ENCODE measurements at regions not wholly inside any gene's neighbourhood (a gene's known extent, or its start where the extent isn't known, plus 50 kb on each side); places are given as distances from the start of the nearest gene placed in this dataset.

DNA sequence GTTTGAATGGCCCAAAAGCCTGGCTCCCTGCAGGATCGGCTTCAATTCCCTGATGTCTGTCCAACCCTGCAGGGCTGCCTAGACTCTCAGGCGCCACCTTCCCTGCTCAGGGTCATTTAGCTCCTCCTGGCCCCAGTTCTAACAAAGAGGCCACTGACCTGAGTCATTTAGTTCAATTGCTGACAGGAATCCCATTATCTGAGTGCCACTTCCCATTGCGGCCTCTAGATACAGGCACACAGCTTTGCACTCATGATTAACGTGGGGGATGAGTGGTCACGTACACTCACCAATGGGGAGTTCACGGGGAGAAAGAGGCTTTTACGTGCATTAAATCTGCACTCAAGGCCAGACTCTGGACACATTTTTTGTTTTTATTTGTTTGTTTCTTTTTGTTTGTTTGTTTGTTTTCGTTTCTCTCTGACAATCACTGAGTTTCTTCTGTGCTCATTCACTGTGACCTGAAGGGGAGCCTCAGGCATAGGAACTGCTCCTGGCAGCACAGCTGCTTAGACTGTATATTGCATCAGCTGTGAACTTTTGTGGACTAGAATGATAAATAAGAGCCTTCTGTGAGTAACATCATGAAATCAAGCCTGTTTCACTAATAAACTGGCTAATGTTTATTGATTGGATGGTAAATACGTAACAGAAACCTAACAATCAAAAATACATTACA is 118.9 kb upstream of the CTNNA2 start:
- no peaks in the 10 kb centered on the region for H3K79me2 ChIP-seq
- TF ChIP-seq, protein P1, sequence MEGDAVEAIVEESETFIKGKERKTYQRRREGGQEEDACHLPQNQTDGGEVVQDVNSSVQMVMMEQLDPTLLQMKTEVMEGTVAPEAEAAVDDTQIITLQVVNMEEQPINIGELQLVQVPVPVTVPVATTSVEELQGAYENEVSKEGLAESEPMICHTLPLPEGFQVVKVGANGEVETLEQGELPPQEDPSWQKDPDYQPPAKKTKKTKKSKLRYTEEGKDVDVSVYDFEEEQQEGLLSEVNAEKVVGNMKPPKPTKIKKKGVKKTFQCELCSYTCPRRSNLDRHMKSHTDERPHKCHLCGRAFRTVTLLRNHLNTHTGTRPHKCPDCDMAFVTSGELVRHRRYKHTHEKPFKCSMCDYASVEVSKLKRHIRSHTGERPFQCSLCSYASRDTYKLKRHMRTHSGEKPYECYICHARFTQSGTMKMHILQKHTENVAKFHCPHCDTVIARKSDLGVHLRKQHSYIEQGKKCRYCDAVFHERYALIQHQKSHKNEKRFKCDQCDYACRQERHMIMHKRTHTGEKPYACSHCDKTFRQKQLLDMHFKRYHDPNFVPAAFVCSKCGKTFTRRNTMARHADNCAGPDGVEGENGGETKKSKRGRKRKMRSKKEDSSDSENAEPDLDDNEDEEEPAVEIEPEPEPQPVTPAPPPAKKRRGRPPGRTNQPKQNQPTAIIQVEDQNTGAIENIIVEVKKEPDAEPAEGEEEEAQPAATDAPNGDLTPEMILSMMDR (IDR thresholded peaks at IDR 0.05): no peak
- H3K36me3 ChIP-seq (ENCODE audit: control insufficient read depth, insufficient read depth, low read length): no peaks in the 10 kb centered on the region
- no peak overlapping the region for H3K9ac ChIP-seq
- H2AFZ ChIP-seq: peak overlapping the region; percentile 23
- H3K27ac ChIP-seq: no peak overlapping the region
- H3K4me1 ChIP-seq: no peaks in the 10 kb centered on the region
- no peaks in the 10 kb centered on the region for H3K9me3 ChIP-seq (ENCODE audit: control insufficient read depth, low read length)
- no peak overlapping the region for H3K4me2 ChIP-seq (ENCODE audit: low read length)
- no peaks in the 10 kb centered on the region for H3K27me3 ChIP-seq (ENCODE audit: control insufficient read depth, insufficient read depth, low read length)
- H3K4me3 ChIP-seq (ENCODE audit: low read depth, low read length): no peak overlapping the region

DNA sequence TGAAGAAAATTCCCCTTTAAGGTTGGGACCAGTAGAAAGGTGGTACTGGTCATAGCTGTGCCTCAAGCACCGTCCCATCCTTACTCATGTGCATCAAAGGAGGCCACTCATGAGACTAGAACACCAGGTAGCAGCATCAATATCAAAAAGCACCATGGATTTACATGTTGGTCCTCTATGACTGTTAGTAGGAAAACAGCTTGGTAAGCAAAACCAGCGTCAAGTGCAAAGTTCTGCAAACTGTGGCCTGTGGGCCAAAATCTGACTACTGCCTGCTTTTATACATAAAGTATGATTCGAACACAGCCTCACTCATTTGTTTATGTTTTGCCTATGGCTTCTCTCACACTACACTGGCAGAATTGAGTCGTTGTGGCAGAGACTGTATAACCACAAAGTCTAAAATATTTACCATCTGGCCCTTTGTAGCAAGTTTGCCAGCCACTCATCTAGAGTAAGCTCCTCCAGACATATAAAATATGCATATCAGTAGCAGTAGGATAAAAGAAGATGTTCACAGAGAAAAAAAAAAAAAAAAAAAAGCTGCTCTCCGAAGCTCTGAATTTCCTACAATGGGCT is 119.7 kb upstream of the CTNNA2 start:
- Histone ChIP-seq H3K27me3 (ENCODE audit: control insufficient read depth, insufficient read depth, low read length) (no peaks in the 10 kb centered on the region), H3K27ac (no peak overlapping the region), H3K4me3 (ENCODE audit: low read depth, low read length) (no peak overlapping the region), H3K9me3 (ENCODE audit: control insufficient read depth, low read length) (no peaks in the 10 kb centered on the region), H3K79me2 (no peaks in the 10 kb centered on the region), H3K4me2 (ENCODE audit: low read length) (no peak overlapping the region), H3K4me1 (no peaks in the 10 kb centered on the region), H3K9ac (no peak overlapping the region), H2AFZ (peak overlapping the region; percentile 23), H3K36me3 (ENCODE audit: control insufficient read depth, insufficient read depth, low read length) (no peaks in the 10 kb centered on the region)
- TF ChIP-seq, protein P1 (IDR thresholded peaks at IDR 0.05): no peak

DNA sequence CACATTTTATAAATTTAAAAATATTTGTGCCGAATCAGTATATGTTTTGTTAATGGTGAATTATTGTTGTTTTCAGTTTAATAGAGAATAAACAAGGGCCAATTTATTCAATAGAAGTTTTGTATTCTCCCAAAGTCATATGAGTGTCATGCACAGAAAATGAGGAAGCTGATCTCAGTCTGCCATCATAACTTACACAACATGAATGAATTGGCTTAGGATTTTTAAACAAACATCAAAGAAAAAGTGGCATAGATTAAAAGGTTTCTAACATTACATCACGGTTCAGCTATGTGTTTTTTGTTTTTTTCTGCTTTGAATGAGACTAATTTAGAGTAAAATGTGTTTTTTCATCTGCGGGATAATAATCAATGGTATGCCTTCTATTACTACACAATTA is 123.4 kb upstream of the CTNNA2 start:
- no peak overlapping the region for H3K27ac ChIP-seq

DNA sequence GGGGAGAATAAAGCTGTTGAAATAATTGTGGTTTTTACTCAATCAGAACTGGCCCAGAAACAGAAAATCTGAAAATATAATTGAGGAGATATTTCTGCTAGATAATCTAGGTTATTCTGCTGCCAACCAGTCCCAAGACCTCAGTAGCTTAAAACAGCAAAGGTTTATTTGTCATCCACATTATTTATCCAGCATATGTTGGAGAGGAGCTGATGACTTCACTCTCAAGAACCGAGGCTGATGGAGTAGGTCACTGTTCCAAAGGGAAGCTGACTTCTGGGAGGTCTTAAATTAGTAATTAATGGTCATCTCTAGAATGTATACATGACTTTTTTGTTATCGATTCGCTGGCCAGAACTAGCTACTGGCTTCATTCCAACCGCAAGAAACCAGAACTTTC is 124.8 kb upstream of the CTNNA2 start:
- no peaks in the 10 kb centered on the region for H3K36me3 ChIP-seq (ENCODE audit: control insufficient read depth, insufficient read depth, low read length)
- H3K27ac ChIP-seq: no peak overlapping the region
- H3K4me3 ChIP-seq (ENCODE audit: low read depth, low read length): no peak overlapping the region
- no peaks in the 10 kb centered on the region for H3K4me1 ChIP-seq
- TF ChIP-seq, protein P1 (IDR thresholded peaks at IDR 0.05): no peak
- no peak overlapping the region for H3K9ac ChIP-seq
- H3K79me2 ChIP-seq: no peaks in the 10 kb centered on the region
- H2AFZ ChIP-seq: no peak overlapping the region
- no peaks in the 10 kb centered on the region for H3K9me3 ChIP-seq (ENCODE audit: control insufficient read depth, low read length)
- no peak overlapping the region for H3K4me2 ChIP-seq (ENCODE audit: low read length)
- no peaks in the 10 kb centered on the region for H3K27me3 ChIP-seq (ENCODE audit: control insufficient read depth, insufficient read depth, low read length)

More for the DNA sequence above, 123.4 kb upstream of the CTNNA2 start:
- no peak overlapping the region for H3K9ac ChIP-seq
- H3K4me3 ChIP-seq (ENCODE audit: low read depth, low read length): no peak overlapping the region
- H3K27me3 ChIP-seq (ENCODE audit: control insufficient read depth, insufficient read depth, low read length): no peaks in the 10 kb centered on the region
- no peaks in the 10 kb centered on the region for H3K9me3 ChIP-seq (ENCODE audit: control insufficient read depth, low read length)
- no peak overlapping the region for H2AFZ ChIP-seq
- no peaks in the 10 kb centered on the region for H3K79me2 ChIP-seq
- TF ChIP-seq, protein P1 (IDR thresholded peaks at IDR 0.05): no peak
- H3K36me3 ChIP-seq (ENCODE audit: control insufficient read depth, insufficient read depth, low read length): no peaks in the 10 kb centered on the region
- H3K4me2 ChIP-seq (ENCODE audit: low read length): no peak overlapping the region
- H3K4me1 ChIP-seq: no peaks in the 10 kb centered on the region

DNA sequence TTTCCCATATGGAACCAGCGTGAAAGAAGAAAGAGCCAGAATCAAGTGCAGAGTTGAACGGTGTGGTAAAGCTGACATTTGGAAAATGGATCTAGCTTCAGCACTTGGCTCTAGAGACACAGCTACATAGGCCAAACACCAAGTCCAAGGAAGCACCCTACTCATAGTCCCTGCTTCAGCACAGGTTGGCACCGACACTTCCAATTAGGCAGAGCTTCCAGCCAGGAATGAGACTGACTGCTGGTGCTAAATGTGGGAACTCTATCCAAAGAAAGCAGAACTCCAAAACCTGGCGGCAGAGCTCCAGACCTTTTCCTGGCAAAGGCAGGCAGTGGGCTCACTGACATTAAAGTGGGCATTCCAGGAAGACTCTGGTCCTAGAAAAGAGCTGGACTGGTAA is 125.4 kb upstream of the CTNNA2 start:
- H3K79me2 ChIP-seq: no peaks in the 10 kb centered on the region
- no peaks in the 10 kb centered on the region for H3K4me1 ChIP-seq
- H3K27ac ChIP-seq: no peak overlapping the region
- no peak overlapping the region for H3K4me3 ChIP-seq (ENCODE audit: low read depth, low read length)
- H3K36me3 ChIP-seq (ENCODE audit: control insufficient read depth, insufficient read depth, low read length): no peaks in the 10 kb centered on the region
- TF ChIP-seq, protein P1 (IDR thresholded peaks at IDR 0.05): no peak
- no peak overlapping the region for H3K9ac ChIP-seq
- no peaks in the 10 kb centered on the region for H3K9me3 ChIP-seq (ENCODE audit: control insufficient read depth, low read length)
- no peak overlapping the region for H2AFZ ChIP-seq
- no peak overlapping the region for H3K4me2 ChIP-seq (ENCODE audit: low read length)
- no peaks in the 10 kb centered on the region for H3K27me3 ChIP-seq (ENCODE audit: control insufficient read depth, insufficient read depth, low read length)
